Body of pancreas (tissue), 4 donors: ENCODE measurements at regions not wholly inside any gene's neighbourhood (a gene's known extent, or its start where the extent isn't known, plus 50 kb on each side); places are given as distances from the start of the nearest gene placed in this dataset.

Experiments
- ATAC-seq: fragments of 150-250 bp; one replicate; pipeline ENCODE4 v1.9.1; 2016
- DNase-seq, 4 donors: peaks; one replicate each; pipeline ENCODE4 v3.0.0-alpha.2; 2019
- H3K27ac ChIP-seq, 4 donors: fragments of 200-600 bp; sonication (generic); 1 replicate in 3 of 4; 2 replicates in 1 of 4; pipeline versions ENCODE4 v1.5.1 to v1.6.1; 2016 to 2019; ENCODE audit warnings: mild to moderate bottlenecking in 1 of 4, mixed read lengths in 1 of 4, moderate library complexity in 1 of 4
- H3K27me3 ChIP-seq, 2 donors: fragments of 200-600 bp; sonication (generic); one replicate each; pipeline ENCODE4 v1.6.0; 2016; ENCODE audit warnings: mild to moderate bottlenecking in 1 of 2
- H3K36me3 ChIP-seq, 2 donors: fragments of 200-600 bp; sonication (generic); replicated peaks in 1 of 2; 2 replicates each; pipeline ENCODE4 v1.5.1; 2016; ENCODE audit warnings: low read depth in 2 of 2; ENCODE audit not compliant: insufficient read depth in 1 of 2
- H3K4me1 ChIP-seq: fragments of 200-600 bp; sonication (generic); one replicate; pipeline ENCODE4 v1.6.0; 2016
- H3K4me3 ChIP-seq, 2 donors: fragments of 200-600 bp; sonication (generic); 1 replicate in 1 of 2; 2 replicates in 1 of 2; pipeline ENCODE4 v1.5.1; 2016 to 2019
- H3K9me3 ChIP-seq, 3 donors: fragments of 200-600 bp; sonication (generic); 1 replicate in 2 of 3; 2 replicates in 1 of 3; pipeline ENCODE4 v1.5.1; 2016
- POLR2A ChIP-seq, 3 donors: fragments of 450-650 bp; IDR thresholded peaks; one replicate each; pipeline ENCODE4 v1.6.1; 2016; ENCODE audit warnings: antibody characterized with exemption in 3 of 3, mild to moderate bottlenecking in 2 of 3
- WGBS, 2 donors: methylation state at CpG; one replicate each; pipeline ENCODE4 v1.1.5; 2017; 5-methylcytosine and 5-hydroxymethylcytosine counted together
- intact Hi-C: fragments of 100-400 bp; cut with DNase I; formaldehyde crosslinking; loops from one replicate; pipeline ENCODE4 v1.15.1; 2023
- TF ChIP-seq, protein P1 (sequence below), 7 experiments: fragments of 450-650 bp in 4 of 7; fragments of 200-600 bp in 3 of 7; sonication (generic) in 3 of 7; IDR thresholded peaks; one replicate each; pipeline ENCODE4 v1.5.1; 2016 to 2019; ENCODE audit warnings: antibody characterized with exemption in 7 of 7

DNA sequence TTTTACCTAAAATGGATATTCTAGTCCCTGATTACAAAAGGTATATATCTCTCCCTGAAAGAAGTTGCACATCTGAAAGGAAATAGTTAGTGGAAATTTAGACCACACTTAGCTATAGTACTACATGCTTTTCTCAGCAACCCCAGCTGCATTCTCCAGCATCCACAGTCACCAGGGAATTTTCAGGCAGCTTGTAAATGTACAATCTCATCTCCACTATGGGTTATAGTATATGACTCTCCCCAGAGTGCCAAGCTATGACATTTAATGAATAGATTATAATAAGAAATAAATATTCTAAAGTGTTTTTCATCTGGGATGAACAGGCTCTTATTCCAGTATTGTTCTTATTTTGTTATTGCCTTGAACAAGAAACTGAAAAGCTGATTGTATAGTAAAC, 197.6 kb upstream of the HNRNPA3 start:
- no peaks in the 10 kb centered on the region for H3K9me3 ChIP-seq
- no peak overlapping the region for H3K27ac ChIP-seq
- intact Hi-C loops: no loop called here
- DNase-seq (no peak), ATAC-seq (no peak)
- no peak overlapping the region for H3K4me3 ChIP-seq
- TF ChIP-seq POLR2A (IDR thresholded peaks at IDR 0.05): no peak
- TF ChIP-seq, protein P1, sequence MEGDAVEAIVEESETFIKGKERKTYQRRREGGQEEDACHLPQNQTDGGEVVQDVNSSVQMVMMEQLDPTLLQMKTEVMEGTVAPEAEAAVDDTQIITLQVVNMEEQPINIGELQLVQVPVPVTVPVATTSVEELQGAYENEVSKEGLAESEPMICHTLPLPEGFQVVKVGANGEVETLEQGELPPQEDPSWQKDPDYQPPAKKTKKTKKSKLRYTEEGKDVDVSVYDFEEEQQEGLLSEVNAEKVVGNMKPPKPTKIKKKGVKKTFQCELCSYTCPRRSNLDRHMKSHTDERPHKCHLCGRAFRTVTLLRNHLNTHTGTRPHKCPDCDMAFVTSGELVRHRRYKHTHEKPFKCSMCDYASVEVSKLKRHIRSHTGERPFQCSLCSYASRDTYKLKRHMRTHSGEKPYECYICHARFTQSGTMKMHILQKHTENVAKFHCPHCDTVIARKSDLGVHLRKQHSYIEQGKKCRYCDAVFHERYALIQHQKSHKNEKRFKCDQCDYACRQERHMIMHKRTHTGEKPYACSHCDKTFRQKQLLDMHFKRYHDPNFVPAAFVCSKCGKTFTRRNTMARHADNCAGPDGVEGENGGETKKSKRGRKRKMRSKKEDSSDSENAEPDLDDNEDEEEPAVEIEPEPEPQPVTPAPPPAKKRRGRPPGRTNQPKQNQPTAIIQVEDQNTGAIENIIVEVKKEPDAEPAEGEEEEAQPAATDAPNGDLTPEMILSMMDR (IDR thresholded peaks at IDR 0.05): no peak
- no peaks in the 10 kb centered on the region for H3K27me3 ChIP-seq
- H3K36me3 ChIP-seq: no peaks in the 10 kb centered on the region
- H3K4me1 ChIP-seq: no peaks in the 10 kb centered on the region

GRCh38 chr2:177015356-177015923, 197.2 kb upstream of the HNRNPA3 start:
- Histone ChIP-seq H3K9me3 (no peaks in the 10 kb centered on the region), H3K27ac (no peak overlapping the region), H3K27me3 (no peaks in the 10 kb centered on the region), H3K4me3 (no peak overlapping the region), H3K36me3 (no peaks in the 10 kb centered on the region), H3K4me1 (no peaks in the 10 kb centered on the region)
- DNase-seq (no peak), ATAC-seq (no peak)
- TF ChIP-seq, protein P1 (IDR thresholded peaks at IDR 0.05): no peak
- no peak for TF ChIP-seq POLR2A (IDR thresholded peaks at IDR 0.05)
- WGBS, 2 donors: 61 to 65% methylated on average over 4 of the region's 4 CpGs
- intact Hi-C loops: no loop called here

DNA sequence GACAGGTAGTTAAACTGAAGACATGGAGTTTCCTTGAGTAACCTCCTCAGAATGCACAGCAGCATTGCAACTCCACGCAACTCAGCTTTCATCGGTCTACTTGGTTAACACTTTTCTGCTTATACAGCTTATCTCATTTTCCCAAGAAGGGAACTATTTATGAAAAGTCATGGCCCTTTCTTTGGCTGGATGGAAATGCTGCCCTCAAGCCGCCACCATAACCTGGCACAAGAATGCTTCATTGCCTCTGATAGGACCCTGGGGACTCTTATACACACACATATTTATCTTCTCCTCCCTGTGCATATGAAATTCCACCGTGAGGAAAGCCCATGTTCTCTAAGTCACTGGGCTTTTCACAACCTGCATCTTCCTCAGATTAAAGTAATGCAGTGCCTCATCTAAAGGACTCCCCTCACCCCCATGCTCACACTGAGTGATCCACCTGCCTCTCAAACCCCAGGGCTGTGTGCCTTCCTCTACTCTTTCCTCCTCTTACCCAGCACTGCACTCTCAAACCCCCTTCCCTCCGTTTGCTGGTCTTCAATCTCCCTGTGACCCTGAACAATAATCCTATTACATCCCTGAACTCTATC, 192.0 kb upstream of the HNRNPA3 start:
- TF ChIP-seq POLR2A (IDR thresholded peaks at IDR 0.05): no peak
- TF ChIP-seq, protein P1 (IDR thresholded peaks at IDR 0.05): no peak
- Histone ChIP-seq H3K27ac (no peak overlapping the region), H3K4me3 (no peak overlapping the region), H3K36me3 (no peaks in the 10 kb centered on the region), H3K4me1 (no peaks in the 10 kb centered on the region), H3K27me3 (no peaks in the 10 kb centered on the region), H3K9me3 (no peaks in the 10 kb centered on the region)
- intact Hi-C loops: no loop called here
- ATAC-seq (no peak), DNase-seq (no peak)
- WGBS, 2 donors: 59% methylated on average over 5 of the region's 5 CpGs

DNA sequence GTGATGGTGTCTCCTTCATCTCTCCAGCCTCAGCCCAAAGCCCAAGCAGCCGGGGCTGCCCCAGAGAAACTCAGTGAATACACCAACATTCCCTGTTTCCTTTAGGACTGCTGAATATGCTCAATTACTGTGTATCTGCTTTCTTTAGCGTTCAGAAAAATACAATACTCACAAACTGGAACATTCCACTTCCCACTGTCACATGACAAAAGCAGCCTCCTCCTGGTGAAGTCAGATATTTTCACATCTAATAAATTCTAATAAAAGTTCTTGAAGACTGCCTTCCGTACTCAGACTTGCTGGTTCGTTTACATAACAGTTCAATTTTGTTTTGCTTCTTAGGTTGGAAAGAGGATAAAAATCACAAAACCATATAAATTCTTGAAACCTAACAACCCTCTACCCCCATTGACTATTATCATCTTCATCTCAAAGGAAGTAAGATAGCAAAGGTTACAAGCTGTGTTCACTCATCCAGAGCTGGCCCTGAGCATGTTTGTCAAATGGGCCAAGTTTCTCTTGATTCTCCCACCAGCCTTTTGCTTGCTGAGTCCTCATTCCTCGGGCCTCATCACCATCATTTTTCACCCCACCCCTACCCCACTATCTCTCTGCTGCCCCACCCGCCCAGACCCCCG, 190.8 kb upstream of the HNRNPA3 start:
- 53 to 70% methylated on average over 7 of the region's 7 CpGs for WGBS, 2 donors
- intact Hi-C loops: no loop called here
- no peak overlapping the region for H3K27ac ChIP-seq
- no peaks in the 10 kb centered on the region for H3K4me1 ChIP-seq
- DNase-seq (no peak), ATAC-seq (no peak)
- no peak for TF ChIP-seq POLR2A (IDR thresholded peaks at IDR 0.05)
- TF ChIP-seq, protein P1 (IDR thresholded peaks at IDR 0.05): no peak
- H3K9me3 ChIP-seq: no peaks in the 10 kb centered on the region
- H3K27me3 ChIP-seq: no peaks in the 10 kb centered on the region
- no peak overlapping the region for H3K4me3 ChIP-seq
- no peaks in the 10 kb centered on the region for H3K36me3 ChIP-seq

GRCh38 chr2:177024765-177025164, 187.8 kb upstream of the HNRNPA3 start:
- intact Hi-C loops: no loop called here
- TF ChIP-seq POLR2A (IDR thresholded peaks at IDR 0.05): no peak
- TF ChIP-seq, protein P1 (IDR thresholded peaks at IDR 0.05): no peak
- DNase-seq: no peak
- Histone ChIP-seq H3K27ac (no peak overlapping the region), H3K4me1 (no peaks in the 10 kb centered on the region), H3K27me3 (no peaks in the 10 kb centered on the region), H3K9me3 (no peaks in the 10 kb centered on the region), H3K4me3 (no peak overlapping the region), H3K36me3 (no peaks in the 10 kb centered on the region)
- 34 to 44% methylated on average over 5 of the region's 5 CpGs for WGBS, 2 donors
- ATAC-seq: no peak
